RPMI7951 (cell line): ENCODE measurements at regions not wholly inside any gene's neighbourhood (a gene's known extent, or its start where the extent isn't known, plus 50 kb on each side); places are given as distances from the start of the nearest gene placed in this dataset.
"Not testable (repeated sequence)": the region's sequence is repeated elsewhere in the genome, so short reads cannot be mapped to it uniquely, and the experiment has no call there.

ENCODE experiments used
- DNase-seq: peaks from one replicate; pipeline ENCODE4 v3.0.0-alpha.2; 2012; ENCODE audit warnings: low read depth

DNA sequence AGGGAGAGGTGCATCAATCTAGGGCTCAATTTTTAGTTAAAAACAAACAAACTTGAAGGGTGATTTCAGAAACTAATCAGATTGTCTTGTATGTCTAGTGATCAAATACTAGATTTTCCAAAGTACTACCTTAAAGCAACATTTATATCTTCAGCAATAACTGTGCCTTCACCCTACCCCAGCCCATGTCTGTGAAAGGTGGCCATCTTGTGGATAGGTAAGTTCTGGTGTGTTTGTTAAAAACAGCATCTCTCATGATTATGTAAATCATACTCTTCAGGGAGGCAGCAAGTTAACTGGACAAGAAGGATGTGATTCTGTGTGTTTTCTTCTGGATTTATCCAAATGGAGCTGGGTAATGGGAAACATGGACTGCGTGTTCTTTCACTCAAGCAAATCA, 81.4 kb upstream of the ACSL1 start:
- DNase-seq: no peak

DNA sequence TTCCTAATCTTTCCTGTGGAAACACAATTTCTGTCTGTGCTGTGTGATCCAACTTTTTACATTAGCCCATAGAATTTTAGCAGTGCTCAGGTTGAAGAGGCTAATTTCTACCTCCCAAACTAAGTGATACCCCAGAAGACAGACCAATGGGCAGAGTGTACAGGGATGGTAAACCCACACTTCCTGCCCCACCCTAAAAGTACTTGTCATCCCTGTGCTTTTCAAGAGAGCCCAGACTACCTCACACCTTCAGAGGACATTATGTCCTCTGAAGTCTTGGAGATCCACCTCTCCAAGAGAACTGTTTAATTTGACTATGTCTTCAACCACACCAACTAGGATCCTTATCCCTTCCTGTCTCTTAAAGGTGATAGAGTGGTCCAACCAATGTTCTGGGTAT, 82.0 kb upstream of the ACSL1 start:
- no peak for DNase-seq

DNA sequence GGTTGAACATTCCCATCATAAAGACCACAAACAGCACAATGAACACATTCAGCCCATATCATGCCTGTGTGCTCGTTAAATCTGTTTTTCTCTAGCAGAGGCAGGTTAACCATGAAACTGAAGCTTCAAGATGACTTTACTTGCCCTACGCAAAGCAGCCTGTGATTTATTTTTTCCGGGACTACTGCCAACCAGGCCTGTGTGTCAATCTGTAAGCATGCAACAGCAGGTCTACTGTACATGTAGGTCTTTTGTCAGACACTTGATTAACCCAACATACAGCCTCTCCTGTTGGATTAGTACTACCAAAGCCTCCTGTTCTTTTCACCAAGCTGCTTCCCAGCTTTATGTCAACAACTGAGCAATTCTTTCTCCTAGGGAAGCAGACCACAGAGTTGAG, 85.5 kb upstream of the ACSL1 start:
- DNase-seq: peak; percentile 47

DNA sequence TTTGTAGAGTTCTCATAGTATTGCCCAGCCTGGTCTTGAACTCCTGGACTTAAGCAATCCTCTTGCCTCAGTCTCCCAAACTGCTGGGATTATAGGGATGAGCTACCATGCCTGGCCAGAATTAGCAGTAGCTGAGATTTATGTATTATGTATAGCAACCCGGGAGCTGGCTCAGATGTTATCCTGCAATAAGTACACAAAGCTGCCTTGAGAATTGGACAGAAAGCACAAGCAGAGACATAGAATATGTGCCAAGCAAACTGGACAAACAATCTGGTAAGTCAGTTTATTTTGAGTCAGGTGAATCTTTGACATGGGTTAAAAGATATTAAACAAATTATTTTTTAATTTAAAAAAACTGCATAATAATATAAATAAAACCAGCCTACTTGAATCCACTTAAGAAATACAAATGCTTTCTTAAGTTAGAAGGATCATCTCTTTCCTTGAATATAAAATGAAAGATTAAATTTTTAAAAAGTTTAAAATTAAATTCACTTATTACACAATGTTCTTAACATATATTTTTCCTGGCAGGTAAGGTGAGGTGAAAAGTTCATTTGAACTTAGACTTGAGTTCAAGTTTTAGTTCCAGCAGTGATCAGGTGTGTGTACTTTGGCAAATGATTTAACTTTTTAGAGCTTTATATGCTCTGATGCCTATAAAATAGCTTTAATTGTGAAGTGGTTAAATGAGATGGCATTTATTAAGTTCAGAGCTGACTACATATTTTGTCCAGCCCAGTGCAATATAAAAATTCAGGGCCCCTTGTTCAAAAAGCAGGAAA, 87.8 kb upstream of the ACSL1 start:
- DNase-seq: no peak

DNA sequence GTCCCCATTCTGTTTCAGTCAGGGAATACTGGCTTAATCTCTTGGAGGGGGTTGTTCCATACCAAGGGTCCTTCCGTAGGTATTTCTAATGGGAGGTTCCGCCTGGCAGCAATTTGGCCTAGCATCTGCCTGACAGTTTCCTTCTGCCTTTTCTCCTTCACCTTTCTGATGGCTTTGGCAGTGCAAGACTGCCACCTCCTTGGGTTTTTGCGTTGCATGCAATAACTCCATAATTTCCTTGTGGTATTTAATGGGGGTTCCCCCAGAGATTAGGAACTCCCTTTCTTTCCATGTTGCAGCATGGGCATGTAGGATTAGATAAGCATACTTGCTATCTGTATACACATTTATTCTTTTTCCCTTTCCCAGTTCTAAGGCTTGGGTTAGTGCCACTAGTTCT, 93.0 kb upstream of the ACSL1 start:
- not testable (repeated sequence) for DNase-seq

DNA sequence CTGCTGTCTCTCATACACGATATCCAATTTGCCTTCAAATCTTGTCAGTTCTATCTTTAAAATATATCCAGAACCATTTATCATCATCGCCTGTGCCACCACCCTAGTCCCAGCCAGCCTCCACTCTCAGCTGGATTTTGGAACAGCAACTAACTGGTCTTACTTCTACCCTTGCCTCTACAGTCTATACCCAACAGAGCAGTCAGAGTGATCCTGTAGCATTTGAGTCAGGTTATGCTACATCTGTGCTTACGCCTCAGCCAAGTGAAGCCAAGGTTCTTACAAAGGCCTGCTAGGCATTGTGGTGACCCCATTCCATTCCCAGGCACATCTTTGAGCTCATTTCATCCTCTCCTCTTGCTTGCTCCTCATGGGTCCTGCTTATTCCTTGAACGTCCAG, 95.7 kb upstream of the ACSL1 start:
- no peak for DNase-seq

DNA sequence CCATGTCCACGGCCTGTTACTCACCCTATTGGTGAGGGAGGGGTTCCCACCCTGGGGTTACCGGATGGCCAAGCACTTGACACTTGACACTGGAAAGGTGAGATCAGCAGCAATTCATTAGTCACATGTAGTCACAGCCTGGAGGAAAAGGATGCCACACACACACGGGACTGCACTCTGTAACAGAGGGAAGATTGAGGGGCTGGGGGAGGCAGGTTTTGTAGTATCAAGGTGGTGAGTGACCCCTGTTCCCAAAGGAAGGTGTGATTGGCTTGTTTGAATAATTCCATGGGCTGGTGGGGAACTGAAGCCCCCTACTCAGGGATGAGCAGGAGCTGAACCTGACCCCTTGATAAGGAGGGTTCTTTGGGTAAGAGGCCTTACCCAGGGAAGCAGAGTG, 96.0 kb upstream of the HELT start:
- DNase-seq: no peak

DNA sequence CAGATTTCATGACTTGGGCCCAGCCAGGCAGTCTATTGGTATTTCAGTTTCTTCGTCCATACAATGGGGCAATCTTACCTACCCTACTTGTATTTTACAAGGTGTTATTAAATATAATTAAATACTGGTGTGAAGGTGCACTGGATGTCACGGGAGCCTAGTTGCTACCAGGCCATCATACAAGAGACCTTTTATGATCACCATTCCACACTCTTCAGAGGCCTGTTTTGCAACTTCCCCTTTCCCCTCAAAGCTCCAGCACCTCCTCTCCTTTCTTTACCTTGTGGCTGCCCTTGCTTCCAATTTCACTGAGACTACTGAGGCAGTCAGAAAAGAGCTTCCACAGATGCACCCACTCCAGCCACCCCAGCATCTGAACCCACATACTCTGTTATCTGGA, 93.8 kb upstream of the HELT start:
- no peak for DNase-seq

DNA sequence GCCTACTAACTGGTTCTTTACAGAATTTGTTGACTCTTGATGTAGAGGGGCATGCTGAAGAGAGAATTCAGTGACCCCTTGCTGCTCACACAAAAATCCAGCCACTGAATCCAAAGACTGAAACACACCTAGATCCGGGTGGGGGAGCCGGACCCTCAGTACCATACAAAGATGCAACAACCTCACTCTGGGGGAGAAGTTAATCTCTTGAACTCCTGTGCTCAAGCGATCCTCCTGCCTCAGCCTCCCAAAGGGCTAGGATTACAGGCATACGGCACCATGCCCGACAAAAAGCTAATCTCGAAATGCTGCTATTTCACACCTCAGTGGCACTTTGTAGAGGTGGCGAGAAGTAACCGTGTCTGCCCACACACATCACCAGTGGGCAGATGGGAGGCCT, 88.8 kb upstream of the HELT start:
- DNase-seq: no peak

DNA sequence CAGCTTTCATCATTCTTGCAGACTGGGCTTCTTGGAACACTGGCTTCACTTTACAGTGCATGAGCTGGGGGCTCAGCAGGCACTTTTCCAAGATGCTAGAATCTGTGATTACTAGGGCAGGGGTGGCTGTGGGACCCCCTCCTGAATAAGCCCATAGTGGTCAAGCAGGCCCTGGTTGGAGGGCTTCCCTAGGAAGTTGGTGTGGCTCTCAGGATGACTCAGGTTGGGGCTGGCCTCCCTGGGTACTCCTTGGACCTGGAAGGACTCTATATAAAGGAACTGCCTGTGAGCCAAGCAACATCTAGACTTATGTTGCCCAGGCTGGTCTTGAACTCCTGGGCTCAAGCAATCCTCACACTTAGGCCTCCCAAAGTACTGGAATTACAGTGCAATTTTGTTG, 88.3 kb upstream of the HELT start:
- DNase-seq: no peak

DNA sequence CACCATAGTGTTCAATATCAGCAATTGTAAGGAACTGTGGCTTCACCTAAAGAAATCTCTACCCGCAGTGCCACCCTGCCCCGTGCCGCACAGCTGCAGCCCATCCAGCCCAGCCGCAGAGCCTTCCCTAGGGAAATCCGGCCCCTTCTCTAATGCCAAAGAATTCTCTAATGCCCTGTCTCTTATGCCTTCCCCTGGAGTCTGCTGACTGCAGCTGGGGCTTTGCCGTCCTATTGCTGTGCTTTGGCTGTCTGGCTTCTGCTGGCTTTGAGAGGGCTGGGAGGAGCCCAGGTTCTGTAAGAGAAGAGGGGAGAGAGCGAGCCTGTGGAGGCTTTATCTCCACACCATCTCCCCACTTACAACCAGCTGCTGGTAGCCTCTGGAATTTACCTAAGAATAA, 85.9 kb upstream of the HELT start:
- no peak for DNase-seq

DNA sequence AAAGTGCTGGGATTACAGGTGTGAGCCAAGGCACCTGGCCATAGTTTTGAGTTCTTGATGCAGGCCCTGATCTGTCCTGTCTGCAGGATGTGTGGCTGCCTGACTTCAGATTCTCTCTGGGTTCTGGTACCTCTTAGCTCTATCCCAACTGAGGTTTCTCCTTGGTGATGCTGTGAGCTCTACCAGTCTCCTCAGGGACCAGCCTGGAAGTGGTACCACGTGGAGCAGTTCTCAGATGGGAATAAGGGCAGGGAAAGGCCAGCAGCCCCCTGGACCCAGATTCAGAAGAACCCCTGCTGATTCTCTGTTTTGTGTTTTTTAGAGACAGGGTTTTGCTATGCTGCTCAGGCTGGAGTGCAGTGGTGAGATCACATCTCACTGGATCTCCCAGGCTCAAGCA, 85.0 kb upstream of the HELT start:
- DNase-seq: no peak

DNA sequence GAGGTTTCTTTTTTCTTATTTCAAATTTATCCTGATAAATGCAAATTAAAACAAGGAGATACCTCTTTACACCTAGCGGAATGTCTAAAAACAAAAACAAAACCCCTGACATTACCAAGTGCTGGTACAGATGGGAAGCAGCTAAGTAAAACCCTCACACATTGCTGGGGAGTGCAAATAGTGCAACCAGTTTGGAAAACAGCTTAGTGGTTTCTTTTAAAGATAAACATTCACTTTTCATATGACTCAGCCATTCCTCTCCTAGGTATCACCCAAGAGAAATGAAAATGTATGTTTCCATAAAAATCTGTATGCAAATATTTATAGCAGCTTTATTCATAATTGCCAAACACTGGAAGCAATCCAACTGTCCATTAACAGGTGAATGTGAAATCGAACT, 84.1 kb upstream of the HELT start:
- DNase-seq: no peak

DNA sequence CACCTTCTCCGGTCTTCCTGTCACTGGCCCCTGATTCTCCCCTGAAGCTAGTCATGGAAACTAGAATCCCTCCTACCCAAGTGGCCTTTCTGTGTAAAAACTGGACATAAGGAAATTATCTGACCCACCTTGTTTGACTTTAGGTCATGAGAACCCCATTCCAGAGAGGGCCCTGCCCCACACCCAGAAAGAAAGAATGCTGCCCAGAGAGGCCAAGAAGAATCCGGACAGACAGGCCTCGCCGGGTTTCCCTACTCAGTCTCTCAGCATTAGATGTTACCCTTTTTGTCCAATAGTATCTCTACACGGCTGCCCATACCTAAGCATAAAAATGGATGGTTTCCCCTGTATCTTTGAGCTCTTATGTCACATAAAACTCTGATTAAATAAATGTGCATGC, 83.3 kb upstream of the HELT start:
- no peak for DNase-seq

DNA sequence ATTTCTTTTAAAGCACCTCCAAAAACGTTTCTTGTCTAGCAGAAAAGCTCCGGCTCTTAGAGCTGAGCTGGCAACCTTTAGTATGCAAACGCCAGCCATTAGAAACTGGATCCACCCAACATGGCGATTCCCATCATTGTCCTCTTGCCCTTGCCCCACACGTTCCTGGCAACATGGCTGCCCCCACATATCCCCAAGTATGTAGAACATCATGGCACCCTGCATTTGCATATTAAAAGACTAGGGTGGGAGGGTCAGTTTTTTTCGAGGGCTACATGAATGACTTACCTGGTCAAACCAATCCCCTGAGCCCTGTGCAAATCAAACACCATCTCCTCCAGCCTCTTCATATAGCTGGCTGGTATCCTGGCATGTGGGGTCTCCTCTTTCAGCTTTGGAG, 82.2 kb upstream of the HELT start:
- no peak for DNase-seq

DNA sequence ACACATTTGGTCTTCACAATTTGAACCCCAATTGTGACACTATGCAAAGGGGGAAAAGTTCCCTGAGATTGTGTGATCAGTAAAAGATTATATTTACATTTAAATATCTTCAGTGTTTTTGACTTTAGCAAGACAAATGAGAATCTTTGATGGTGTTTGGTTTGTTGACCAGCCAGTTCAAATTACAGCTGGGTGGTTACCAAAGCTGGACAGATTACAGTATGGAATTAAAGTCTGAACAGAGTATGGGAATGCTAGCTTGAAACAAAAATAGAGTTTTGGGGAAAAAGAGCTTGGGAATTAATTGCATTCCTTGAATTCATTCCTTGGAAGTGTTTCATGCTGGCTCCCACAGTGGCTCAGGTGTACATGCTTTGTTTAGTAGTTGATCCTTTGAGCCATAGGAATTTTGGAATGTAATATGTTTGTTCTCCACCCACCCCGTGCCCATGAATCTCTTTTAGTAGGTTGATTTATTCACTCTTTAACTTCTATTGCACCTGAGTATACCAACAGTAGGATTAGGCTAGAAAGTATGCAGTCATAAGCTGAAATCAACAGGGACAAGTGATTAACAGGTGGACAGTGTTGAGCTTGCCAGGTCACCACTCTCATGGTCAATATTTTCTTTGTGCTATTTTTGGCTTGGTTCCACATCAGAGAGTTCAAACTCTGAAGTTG, 81.1 kb upstream of the HELT start:
- no peak for DNase-seq

DNA sequence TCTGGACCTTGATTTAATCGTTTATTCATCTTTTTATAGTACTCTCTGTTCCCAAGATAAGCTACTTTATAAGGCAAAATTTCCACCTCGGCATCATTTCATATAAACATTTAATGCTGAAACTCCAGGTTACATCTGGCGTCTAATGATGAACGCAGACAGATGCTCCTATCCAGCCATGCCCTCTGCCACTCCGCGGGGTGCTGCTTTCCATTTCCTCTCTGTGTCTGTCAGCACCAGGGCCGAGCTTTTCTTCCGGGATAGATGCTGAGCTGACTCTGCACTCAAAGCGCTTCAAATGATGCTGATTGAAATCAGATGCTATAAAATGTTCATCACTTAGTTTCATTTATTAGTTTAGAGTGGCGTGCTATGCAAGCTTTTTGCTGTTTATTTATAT, 80.5 kb upstream of the HELT start:
- DNase-seq: no peak

DNA sequence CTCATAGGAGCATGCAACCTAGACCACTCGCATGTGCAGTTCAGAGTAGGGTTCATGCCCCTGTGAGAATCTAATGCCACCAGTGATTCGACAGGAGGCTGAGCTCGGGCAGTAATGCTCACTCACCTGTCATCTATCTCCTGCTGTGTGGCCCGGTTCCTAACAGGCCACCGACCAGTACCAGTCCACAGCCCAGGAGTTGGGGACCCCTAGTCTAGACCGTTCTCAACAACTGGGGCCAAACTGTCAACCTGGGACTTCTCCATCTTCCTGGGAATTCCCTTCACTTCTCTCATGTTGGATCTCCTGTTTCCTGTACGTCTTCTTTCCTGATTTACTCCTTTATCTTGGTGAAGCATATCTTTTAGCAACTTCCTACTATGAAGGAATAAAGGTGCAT, 79.4 kb upstream of the HELT start:
- no peak for DNase-seq

DNA sequence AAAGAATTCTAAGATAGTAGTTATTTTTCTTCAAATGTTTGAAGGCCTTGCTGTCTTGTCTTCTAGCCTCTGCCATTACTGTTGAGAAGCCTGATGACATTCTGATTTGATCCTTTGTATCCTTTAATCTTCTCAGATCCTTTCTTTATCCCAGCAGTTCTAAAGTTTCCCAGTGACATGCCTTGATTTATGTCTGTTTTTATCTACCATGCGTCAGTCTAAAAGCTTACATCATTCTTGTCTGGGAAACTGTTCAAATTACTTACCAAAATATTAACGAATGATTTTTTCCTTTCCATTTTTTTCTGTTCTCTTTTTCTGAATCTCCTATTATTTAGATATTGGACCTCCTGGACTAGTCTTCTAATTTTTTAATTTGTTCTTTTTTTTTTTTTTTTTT, 78.3 kb upstream of the HELT start:
- no peak for DNase-seq

DNA sequence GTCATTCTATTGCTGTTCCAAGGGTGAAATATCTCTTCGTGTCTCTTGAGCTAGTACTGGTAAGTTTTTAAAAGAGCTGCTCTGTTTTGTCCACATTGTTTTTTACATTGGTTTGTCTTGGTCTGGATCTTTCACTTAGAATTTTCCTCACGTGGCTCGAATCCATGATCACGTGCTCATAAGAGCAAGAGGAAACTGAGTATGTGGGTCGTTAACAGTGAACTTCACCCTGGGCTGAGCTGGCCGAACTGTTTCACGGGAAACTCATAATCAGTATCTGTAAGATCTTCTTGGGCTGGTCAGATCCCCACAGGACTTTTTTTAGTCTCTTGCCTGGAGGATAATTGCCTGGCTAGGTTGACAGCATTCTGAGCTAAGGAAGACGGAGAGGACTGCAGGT, 77.8 kb upstream of the HELT start:
- DNase-seq: no peak

DNA sequence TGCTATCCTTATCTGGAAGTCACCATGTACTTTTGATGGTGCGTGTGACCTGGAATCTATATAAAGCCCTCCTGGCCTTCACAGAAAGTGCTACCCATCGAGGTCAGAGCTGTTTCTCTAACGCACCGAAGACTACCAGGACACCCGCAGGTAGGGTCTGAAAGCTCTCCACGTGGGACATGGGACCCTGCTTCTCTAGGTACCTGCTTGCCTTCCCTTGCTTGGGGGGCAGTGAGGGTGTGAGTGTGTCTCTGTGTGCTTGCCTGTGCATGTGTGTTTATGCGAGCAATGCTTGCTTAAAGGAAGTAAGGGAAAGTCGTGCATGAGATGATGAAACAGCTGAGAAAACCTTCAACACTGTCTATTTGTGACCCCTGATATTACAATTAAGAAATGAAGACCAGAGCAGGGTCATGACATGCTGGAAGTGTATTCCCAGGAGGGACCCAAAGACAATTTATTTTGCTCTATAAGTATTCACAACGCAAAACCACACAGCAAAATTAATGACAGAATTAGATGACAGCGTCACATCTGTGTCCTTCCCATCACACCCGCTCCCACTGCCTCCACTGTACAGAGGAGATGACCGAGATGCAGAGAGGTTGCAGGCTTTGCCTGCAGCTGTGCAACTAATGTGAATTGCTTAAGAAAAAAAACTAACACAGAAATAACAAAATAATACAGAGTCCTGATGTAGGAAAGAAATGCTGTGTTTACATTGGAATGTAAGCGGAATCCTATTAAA, 76.4 kb upstream of the HELT start:
- DNase-seq: no peak

DNA sequence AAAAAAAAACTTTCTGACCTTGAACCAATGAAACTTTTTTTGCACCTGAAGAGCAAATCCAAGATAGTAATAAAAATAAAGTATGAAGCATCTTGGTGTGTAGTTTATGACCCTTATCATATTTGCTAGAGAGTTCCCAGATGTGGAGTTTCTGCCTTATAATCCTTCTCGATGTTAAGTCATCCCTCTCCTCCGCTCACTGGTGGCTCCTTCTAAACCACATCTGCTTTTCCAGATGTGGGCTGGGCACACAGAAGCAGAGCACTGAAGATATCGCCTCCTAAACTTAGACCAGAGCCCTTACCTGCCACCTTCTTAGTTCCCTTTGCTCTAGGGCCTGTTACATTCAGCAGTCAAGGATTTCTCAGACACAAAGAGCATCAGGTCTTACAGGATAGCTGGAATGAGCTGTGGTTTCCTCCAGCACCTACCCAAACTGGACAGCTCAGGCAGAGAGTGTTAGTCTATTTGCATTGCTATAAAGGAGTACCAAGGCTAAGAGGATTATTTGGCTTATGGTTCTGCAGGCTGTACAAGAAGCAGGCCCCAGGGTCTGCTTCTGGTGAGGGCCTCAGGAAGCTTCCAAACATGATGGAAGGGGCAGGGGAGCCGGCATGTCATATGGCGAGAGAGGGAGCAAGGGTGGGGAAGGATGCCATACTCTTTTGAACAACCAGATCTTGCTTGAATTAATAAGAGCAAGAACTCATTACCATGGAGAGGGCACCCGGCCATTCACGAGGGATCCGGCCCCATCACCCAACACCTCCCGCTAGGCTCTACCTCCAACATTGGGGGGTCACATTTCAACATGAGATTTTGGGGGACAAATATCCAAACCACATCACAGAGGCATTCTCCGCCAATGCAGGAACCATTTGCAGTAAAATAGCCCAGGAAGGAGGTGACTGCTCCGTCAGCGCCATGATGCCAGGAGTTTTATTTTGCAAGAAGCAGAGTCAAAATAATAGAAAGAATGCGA, 75.6 kb upstream of the HELT start:
- DNase-seq: no peak
